C4-2B (cell line): ENCODE measurements at regions not wholly inside any gene's neighbourhood (a gene's known extent, or its start where the extent isn't known, plus 50 kb on each side); places are given as distances from the start of the nearest gene placed in this dataset.

Experiments used
- CTCF ChIP-seq: fragments of 450-650 bp; conservative IDR thresholded peaks from 2 replicates; pipeline ENCODE4 v1.5.1; 2017; ENCODE audit warnings: mild to moderate bottlenecking
- ZFX ChIP-seq: fragments of 450-650 bp; IDR thresholded peaks from 2 replicates; pipeline ENCODE4 v1.6.1; 2017

- TF ChIP-seq CTCF, result no peak
- TF ChIP-seq ZFX, result no peak
Measured at GRCh38 chr4:30832639-30833038, 112.5 kb downstream of the PCDH7 start.
